Panc1 (cell line): ENCODE measurements at regions not wholly inside any gene's neighbourhood (a gene's known extent, or its start where the extent isn't known, plus 50 kb on each side); places are given as distances from the start of the nearest gene placed in this dataset.

Experiments used
- ATAC-seq: fragments of 200-7000 bp; cut with Tn5 transposase; 2 replicates; pipeline ENCODE4 v1.9.1; 2020; ENCODE audit warnings: mild to moderate bottlenecking, moderate library complexity
- BruUV-seq: library from RNA; stranded (reverse); fragments of 400-500 nt; replicated peaks from 2 replicates; lab custom pipeline; 2021; lab: Mats Ljungman, UMichigan
- CTCF ChIA-PET: fragments of 300-600 bp; sonication (Branson Sonifier 250); formaldehyde crosslinking; loops from one replicate; lab custom pipeline; 2022; ENCODE audit warnings: antibody characterized with exemption; lab: Charles Lee
- POLR2A ChIA-PET: fragments of 300-600 bp; sonication (Branson Sonifier 250); formaldehyde crosslinking; loops from one replicate; lab custom pipeline; 2022; ENCODE audit warnings: antibody characterized with exemption; lab: Charles Lee
- DNase-seq: peaks from one replicate; pipeline ENCODE4 v3.0.0-alpha.2; 2010; ENCODE audit warnings: low read depth, low spot score
- H3K27ac ChIP-seq: 2 replicates; pipeline ENCODE4 v1.5.1; 2011; ENCODE audit warnings: mild to moderate bottlenecking, low read length, inconsistent platforms
- H3K27me3 ChIP-seq: fragments of 200-500 bp; sonication (Bioruptor generic); 2 replicates; pipeline ENCODE4 v1.6.0; 2014; ENCODE audit warnings: low read length, inconsistent platforms; ENCODE audit not compliant: control insufficient read depth, insufficient read depth
- H3K36me3 ChIP-seq: fragments of 200-500 bp; sonication (Bioruptor generic); 2 replicates; pipeline ENCODE4 v1.5.1; 2014; ENCODE audit warnings: inconsistent platforms, mild to moderate bottlenecking, low read length, moderate library complexity; ENCODE audit not compliant: control insufficient read depth, insufficient read depth
- H3K4me1 ChIP-seq: 2 replicates; pipeline ENCODE4 v1.5.1; 2011; ENCODE audit warnings: inconsistent platforms, mild to moderate bottlenecking, low read length, moderate library complexity; ENCODE audit not compliant: control insufficient read depth, insufficient read depth
- H3K4me3 ChIP-seq, 2 experiments: 2 replicates each; pipeline ENCODE4 v1.5.1; 2011 to 2012; ENCODE audit warnings: low read depth in 2 of 2, low read length in 2 of 2, mild to moderate bottlenecking in 2 of 2, inconsistent platforms in 1 of 2, moderate library complexity in 1 of 2
- H3K9me3 ChIP-seq: fragments of 200-500 bp; sonication (Bioruptor generic); 2 replicates; pipeline ENCODE4 v1.5.1; 2014; ENCODE audit warnings: low read depth, mild to moderate bottlenecking, inconsistent platforms, low read length, moderate library complexity; ENCODE audit not compliant: control insufficient read depth, insufficient read depth
- CTCF ChIP-seq: fragments of 450-650 bp; IDR thresholded peaks from 2 replicates; pipeline ENCODE4 v1.5.1; 2017; ENCODE audit warnings: mild to moderate bottlenecking
- POLR2AphosphoS5 ChIP-seq: IDR thresholded peaks from 2 replicates; pipeline ENCODE4 v1.6.1; 2012; ENCODE audit warnings: mild to moderate bottlenecking, low read depth, low read length, moderate library complexity
- REST ChIP-seq, 2 experiments: IDR thresholded peaks; 2 replicates each; pipeline ENCODE4 v1.6.1; 2011 to 2012; ENCODE audit warnings: low read depth in 2 of 2, control low read depth in 1 of 2, low read length in 1 of 2, mild to moderate bottlenecking in 1 of 2, moderate library complexity in 1 of 2; ENCODE audit not compliant: insufficient read depth in 1 of 2
- SIN3A ChIP-seq: IDR thresholded peaks from 2 replicates; pipeline ENCODE4 v1.6.1; 2012; ENCODE audit warnings: low read depth, mild to moderate bottlenecking, low read length, moderate library complexity, borderline replicate concordance; ENCODE audit not compliant: insufficient read depth
- TCF7L2 ChIP-seq: IDR thresholded peaks from 2 replicates; pipeline ENCODE4 v1.6.1; 2011; ENCODE audit warnings: mild to moderate bottlenecking, low read depth, low read length, inconsistent platforms
- in situ Hi-C: cut with HindIII; loops from 2 replicates; pipeline ENCODE4 v1.10.0; 2016; ENCODE audit warnings: low sequenced_read_pairs, low pct_unique_long_range_greater_than_20kb
- intact Hi-C: fragments of 100-400 bp; cut with micrococcal nuclease; formaldehyde crosslinking; loops from one replicate; pipeline ENCODE4 v1.10.0; 2022; ENCODE audit not compliant: unreplicated experiment

GRCh38 chr7:119223930-119224329 is 999.4 kb downstream of the ANKRD7 start:
- Histone ChIP-seq H3K9me3 (no peaks in the 10 kb centered on the region), H3K27me3 (no peaks in the 10 kb centered on the region), H3K4me1 (no peaks in the 10 kb centered on the region), H3K27ac (no peak overlapping the region), H3K36me3 (no peaks in the 10 kb centered on the region), H3K4me3 (no peak overlapping the region)
- DNase-seq: no peak
- no peak for ATAC-seq
- BruUV-seq: no TSS peak
- TF ChIP-seq TCF7L2 (no peak), SIN3A (no peak), CTCF (no peak), REST (IDR thresholded peaks at IDR 0.05; ENCODE audit: insufficient read depth in 1 of 2, low read depth in 2 of 2, low read length in 1 of 2) (no peak), POLR2AphosphoS5 (no peak)
- in situ Hi-C loops (no loop called here), intact Hi-C loops (no loop called here)
- CTCF ChIA-PET: no interaction called here
- POLR2A ChIA-PET: no interaction called here

- intact Hi-C loops (no loop called here), in situ Hi-C loops (no loop called here)
- Histone ChIP-seq H3K27me3 (no peaks in the 10 kb centered on the region), H3K27ac (no peak overlapping the region), H3K9me3 (no peaks in the 10 kb centered on the region), H3K36me3 (no peaks in the 10 kb centered on the region), H3K4me1 (no peaks in the 10 kb centered on the region), H3K4me3 (no peak overlapping the region)
- POLR2A ChIA-PET: no interaction called here
- TF ChIP-seq REST (IDR thresholded peaks at IDR 0.05; ENCODE audit: insufficient read depth in 1 of 2, low read depth in 2 of 2, low read length in 1 of 2): no peak
- no peak for TF ChIP-seq POLR2AphosphoS5
- no peak for TF ChIP-seq CTCF
- TF ChIP-seq TCF7L2: no peak
- no TSS peak for BruUV-seq
- DNase-seq: no peak
- ATAC-seq: no peak
- CTCF ChIA-PET: no interaction called here
These were observed 1004.0 kb downstream of the ANKRD7 start for GRCh38 chr7:119228482-119228881.
